Vagina (tissue), 2 donors: ENCODE measurements at regions not wholly inside any gene's neighbourhood (a gene's known extent, or its start where the extent isn't known, plus 50 kb on each side); places are given as distances from the start of the nearest gene placed in this dataset.

Experiments used
- DNase-seq, 2 donors: peaks; one replicate each; pipeline ENCODE4 v3.0.0-alpha.2; 2017; ENCODE audit errors: extremely low spot score in 2 of 2
- H3K27ac ChIP-seq: fragments of 200-600 bp; sonication (generic); one replicate; pipeline ENCODE4 v1.5.1; 2019
- H3K27me3 ChIP-seq: fragments of 200-600 bp; sonication (generic); one replicate; pipeline ENCODE4 v1.5.1; 2019
- H3K36me3 ChIP-seq, 2 donors: fragments of 200-600 bp; sonication (generic); one replicate each; pipeline ENCODE4 v1.5.1; 2017 to 2019
- H3K4me1 ChIP-seq: fragments of 200-600 bp; sonication (generic); one replicate; pipeline ENCODE4 v1.5.1; 2019
- H3K4me3 ChIP-seq, 2 donors: fragments of 200-600 bp; sonication (generic); 1 replicate in 1 of 2; 2 replicates in 1 of 2; pipeline ENCODE4 v1.5.1; 2016 to 2019
- H3K9me3 ChIP-seq: fragments of 200-600 bp; sonication (generic); one replicate; pipeline ENCODE4 v1.5.1; 2019
- POLR2A ChIP-seq, 2 donors: fragments of 450-650 bp; IDR thresholded peaks; one replicate each; pipeline ENCODE4 v1.6.1; 2017; ENCODE audit warnings: antibody characterized with exemption in 2 of 2, mild to moderate bottlenecking in 2 of 2, moderate library complexity in 2 of 2
- POLR2AphosphoS5 ChIP-seq, 2 donors: sonication (generic); formaldehyde crosslinking; IDR thresholded peaks; one replicate each; pipeline ENCODE4 v1.9.0; 2017; ENCODE audit warnings: antibody characterized with exemption in 2 of 2, mild to moderate bottlenecking in 2 of 2, low read depth in 1 of 2; ENCODE audit not compliant: insufficient read depth in 1 of 2
- intact Hi-C: fragments of 100-400 bp; cut with DNase I; formaldehyde crosslinking; loops from one replicate; pipeline ENCODE4 v1.15.1; 2023
- TF ChIP-seq, protein P1 (sequence below), 3 experiments: fragments of 450-650 bp in 2 of 3; fragments of 200-600 bp in 1 of 3; sonication (generic) in 1 of 3; IDR thresholded peaks; one replicate each; pipeline ENCODE4 v1.5.1; 2017 to 2019; ENCODE audit warnings: antibody characterized with exemption in 3 of 3, mild to moderate bottlenecking in 2 of 3, moderate library complexity in 2 of 3

DNA sequence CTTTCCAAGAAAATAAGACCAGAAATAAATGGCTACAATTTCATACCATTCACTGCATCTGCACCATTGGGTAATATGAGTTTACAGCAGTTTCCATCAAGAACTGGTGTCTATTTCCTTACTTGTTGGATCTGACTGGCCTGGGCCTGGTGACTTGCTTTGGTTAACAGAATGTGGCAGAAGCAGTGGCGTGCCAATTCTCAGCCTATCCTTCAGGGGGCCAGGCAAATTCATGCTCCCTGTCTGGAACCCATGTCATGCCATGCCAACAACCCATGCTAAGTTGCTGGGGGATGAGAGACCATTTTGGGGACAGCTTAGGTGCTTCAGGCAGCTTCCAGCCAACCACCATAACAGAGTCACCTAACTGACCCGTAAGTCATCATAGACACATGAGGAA is 656.7 kb downstream of the SPOCK3 start:
- Histone ChIP-seq H3K9me3 (no peaks in the 10 kb centered on the region), H3K4me3 (no peak overlapping the region), H3K36me3 (no peaks in the 10 kb centered on the region), H3K27me3 (no peaks in the 10 kb centered on the region), H3K27ac (no peak overlapping the region), H3K4me1 (no peaks in the 10 kb centered on the region)
- no peak for DNase-seq
- intact Hi-C loops, result no loop called here
- TF ChIP-seq POLR2AphosphoS5 (IDR thresholded peaks at IDR 0.05; ENCODE audit: insufficient read depth in 1 of 2, low read depth in 1 of 2) (no peak), POLR2A (IDR thresholded peaks at IDR 0.05) (no peak)
- TF ChIP-seq, protein P1, sequence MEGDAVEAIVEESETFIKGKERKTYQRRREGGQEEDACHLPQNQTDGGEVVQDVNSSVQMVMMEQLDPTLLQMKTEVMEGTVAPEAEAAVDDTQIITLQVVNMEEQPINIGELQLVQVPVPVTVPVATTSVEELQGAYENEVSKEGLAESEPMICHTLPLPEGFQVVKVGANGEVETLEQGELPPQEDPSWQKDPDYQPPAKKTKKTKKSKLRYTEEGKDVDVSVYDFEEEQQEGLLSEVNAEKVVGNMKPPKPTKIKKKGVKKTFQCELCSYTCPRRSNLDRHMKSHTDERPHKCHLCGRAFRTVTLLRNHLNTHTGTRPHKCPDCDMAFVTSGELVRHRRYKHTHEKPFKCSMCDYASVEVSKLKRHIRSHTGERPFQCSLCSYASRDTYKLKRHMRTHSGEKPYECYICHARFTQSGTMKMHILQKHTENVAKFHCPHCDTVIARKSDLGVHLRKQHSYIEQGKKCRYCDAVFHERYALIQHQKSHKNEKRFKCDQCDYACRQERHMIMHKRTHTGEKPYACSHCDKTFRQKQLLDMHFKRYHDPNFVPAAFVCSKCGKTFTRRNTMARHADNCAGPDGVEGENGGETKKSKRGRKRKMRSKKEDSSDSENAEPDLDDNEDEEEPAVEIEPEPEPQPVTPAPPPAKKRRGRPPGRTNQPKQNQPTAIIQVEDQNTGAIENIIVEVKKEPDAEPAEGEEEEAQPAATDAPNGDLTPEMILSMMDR (IDR thresholded peaks at IDR 0.05), result no peak

DNA sequence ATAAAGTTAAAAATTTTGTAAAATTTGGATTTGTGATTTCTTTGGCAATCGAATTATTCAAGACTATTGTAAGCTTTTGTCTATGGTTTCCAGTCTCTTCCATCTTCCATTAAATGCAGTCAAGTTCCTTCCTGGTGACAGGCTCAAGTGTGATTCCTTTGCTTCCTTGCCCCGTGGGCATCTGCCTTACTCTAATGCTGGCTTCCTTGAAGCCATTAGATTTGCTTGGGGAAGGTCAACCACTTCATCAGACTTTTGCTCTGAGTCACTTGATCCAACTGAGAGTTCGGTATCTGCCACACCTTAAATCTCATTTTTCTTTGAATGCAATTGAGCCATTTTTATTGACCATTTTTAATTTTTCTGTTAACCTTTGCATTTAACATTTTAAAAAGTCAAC is 648.8 kb downstream of the SPOCK3 start:
- H3K4me1 ChIP-seq, result no peaks in the 10 kb centered on the region
- H3K27ac ChIP-seq, result no peak overlapping the region
- DNase-seq, result no peak
- no peaks in the 10 kb centered on the region for H3K9me3 ChIP-seq
- TF ChIP-seq, protein P1 (IDR thresholded peaks at IDR 0.05), result no peak
- TF ChIP-seq POLR2AphosphoS5 (IDR thresholded peaks at IDR 0.05; ENCODE audit: insufficient read depth in 1 of 2, low read depth in 1 of 2), result no peak
- no peak for TF ChIP-seq POLR2A (IDR thresholded peaks at IDR 0.05)
- H3K27me3 ChIP-seq, result no peaks in the 10 kb centered on the region
- intact Hi-C loops, result no loop called here
- H3K36me3 ChIP-seq, result no peaks in the 10 kb centered on the region
- H3K4me3 ChIP-seq, result no peak overlapping the region

DNA sequence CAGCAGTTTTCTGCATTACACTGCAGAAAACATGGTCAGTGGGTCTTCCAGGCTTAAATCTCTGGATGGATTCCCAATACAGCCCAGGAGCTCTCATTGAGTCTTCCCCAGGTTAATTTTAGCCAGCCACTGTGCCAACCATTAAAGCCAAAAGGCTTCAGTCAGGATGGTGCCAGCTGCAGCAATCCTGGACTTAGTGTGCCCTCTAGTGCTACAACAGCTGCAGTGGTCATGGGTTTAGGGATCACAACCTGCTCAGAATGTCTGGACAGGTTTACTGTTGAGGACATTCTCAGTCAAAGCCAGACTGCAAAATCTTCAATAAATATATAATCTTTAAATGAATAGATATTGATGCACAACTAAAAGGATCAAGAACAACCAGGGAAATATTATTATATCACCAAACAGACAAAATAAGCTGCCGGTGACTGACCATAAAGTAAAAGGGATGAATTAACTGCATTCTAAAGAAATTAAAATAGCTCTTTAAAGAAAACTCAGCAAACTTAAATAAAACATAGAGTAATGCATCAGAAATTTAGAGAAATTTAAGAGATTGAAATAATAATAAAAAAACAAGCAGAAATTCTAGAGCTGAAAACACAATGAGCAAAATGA is 639.9 kb downstream of the SPOCK3 start:
- Histone ChIP-seq H3K27me3 (no peaks in the 10 kb centered on the region), H3K27ac (no peak overlapping the region), H3K4me3 (no peak overlapping the region), H3K4me1 (no peaks in the 10 kb centered on the region), H3K9me3 (no peaks in the 10 kb centered on the region), H3K36me3 (no peaks in the 10 kb centered on the region)
- no peak for DNase-seq
- no peak for TF ChIP-seq POLR2AphosphoS5 (IDR thresholded peaks at IDR 0.05; ENCODE audit: insufficient read depth in 1 of 2, low read depth in 1 of 2)
- TF ChIP-seq, protein P1 (IDR thresholded peaks at IDR 0.05), result peak in 1 of 3 experiments; percentile 9
- intact Hi-C loops, result no loop called here

DNA sequence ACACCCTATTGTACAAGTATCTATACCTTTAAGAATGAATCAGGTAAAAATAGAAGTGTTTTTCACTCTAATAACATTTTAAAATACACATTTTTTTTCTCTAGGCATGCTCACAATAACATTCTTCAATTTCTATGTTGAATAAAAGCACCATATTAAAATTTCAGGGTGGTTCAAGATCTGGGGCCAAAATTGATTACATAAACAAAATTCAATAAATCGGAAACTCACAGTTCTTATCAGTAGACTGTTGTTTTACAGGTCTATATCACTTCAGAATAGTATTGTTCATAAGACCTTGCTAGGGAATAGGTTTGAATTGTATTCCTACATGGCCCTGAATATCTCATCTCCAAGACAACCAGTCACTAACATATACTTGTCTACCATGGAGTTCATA is 634.0 kb downstream of the SPOCK3 start:
- no peak overlapping the region for H3K27ac ChIP-seq
- no peaks in the 10 kb centered on the region for H3K9me3 ChIP-seq
- H3K4me1 ChIP-seq, result no peaks in the 10 kb centered on the region
- DNase-seq, result no peak
- no peak for TF ChIP-seq POLR2A (IDR thresholded peaks at IDR 0.05)
- no peak for TF ChIP-seq POLR2AphosphoS5 (IDR thresholded peaks at IDR 0.05; ENCODE audit: insufficient read depth in 1 of 2, low read depth in 1 of 2)
- TF ChIP-seq, protein P1 (IDR thresholded peaks at IDR 0.05), result no peak
- no peak overlapping the region for H3K4me3 ChIP-seq
- H3K27me3 ChIP-seq, result no peaks in the 10 kb centered on the region
- no peaks in the 10 kb centered on the region for H3K36me3 ChIP-seq
- intact Hi-C loops, result no loop called here

DNA sequence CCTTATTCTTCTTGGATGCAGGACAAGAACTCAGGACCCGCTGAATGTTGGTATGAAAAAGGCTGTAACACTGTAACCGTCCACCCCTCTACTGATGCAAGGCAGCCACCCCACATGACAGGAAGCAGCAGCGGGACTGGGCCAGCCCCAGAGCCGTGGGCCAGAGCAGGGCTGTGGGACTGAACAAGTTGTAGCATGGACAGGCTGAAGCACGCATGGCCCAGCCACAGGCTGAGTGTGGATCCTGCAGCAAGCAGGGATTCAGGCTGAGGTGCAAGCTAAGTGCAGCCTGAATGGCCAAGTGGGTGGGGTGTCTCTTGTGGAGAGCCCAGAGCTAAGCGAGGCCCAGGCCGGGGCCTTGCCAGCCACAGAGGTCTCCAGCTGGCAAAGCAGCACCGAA is 632.2 kb downstream of the SPOCK3 start:
- no peak overlapping the region for H3K4me3 ChIP-seq
- no peaks in the 10 kb centered on the region for H3K27me3 ChIP-seq
- H3K27ac ChIP-seq, result no peak overlapping the region
- no peaks in the 10 kb centered on the region for H3K4me1 ChIP-seq
- H3K36me3 ChIP-seq, result no peaks in the 10 kb centered on the region
- no peaks in the 10 kb centered on the region for H3K9me3 ChIP-seq
- DNase-seq, result no peak
- intact Hi-C loops, result no loop called here
- TF ChIP-seq POLR2A (IDR thresholded peaks at IDR 0.05), result no peak
- TF ChIP-seq, protein P1 (IDR thresholded peaks at IDR 0.05), result no peak
- no peak for TF ChIP-seq POLR2AphosphoS5 (IDR thresholded peaks at IDR 0.05; ENCODE audit: insufficient read depth in 1 of 2, low read depth in 1 of 2)
